ENCODE measurements at regions not wholly inside any gene's neighbourhood (a gene's known extent, or its start where the extent isn't known, plus 50 kb on each side); places are given as distances from the start of the nearest gene placed in this dataset.

DNA sequence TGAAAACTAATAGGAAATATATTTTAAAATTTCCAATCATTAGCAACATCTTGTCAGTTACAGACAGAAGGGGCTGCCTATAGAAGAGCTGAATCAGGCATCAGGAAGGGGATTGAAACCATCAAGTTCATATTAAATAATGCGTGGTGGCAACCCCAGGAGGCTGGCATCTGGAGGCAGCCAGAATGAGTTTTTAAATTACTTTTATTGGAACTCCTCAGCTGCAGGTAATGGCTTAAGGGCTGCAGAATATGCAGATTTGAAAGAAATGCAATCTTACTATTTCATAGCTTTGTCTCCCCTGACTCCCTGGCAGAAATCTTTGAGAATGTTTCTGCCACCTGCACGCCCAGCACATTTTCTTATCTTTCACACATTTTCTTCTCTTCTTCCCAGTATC, 711.6 kb downstream of the PCDH19 start:
- no peak for TF ChIP-seq POLR2A (IDR thresholded peaks at IDR 0.05)
- no peak for TF ChIP-seq CTCF (IDR thresholded peaks at IDR 0.05)

All from esophagus squamous epithelium (tissue), 4 donors.